WI38 (cell line): ENCODE measurements at regions not wholly inside any gene's neighbourhood (a gene's known extent, or its start where the extent isn't known, plus 50 kb on each side); places are given as distances from the start of the nearest gene placed in this dataset.
A peak's percentile ranks its signal among the peaks of the same experiment; 100 is the strongest.
"Not testable (repeated sequence)": the region's sequence is repeated elsewhere in the genome, so short reads cannot be mapped to it uniquely, and the experiment has no call there.

Experiments used
- H3K4me3 ChIP-seq: 2 replicates; pipeline ENCODE4 v1.5.1; 2011; ENCODE audit warnings: low read depth, mild to moderate bottlenecking, control low read depth, low read length
- TF ChIP-seq, protein P1 (sequence below): IDR thresholded peaks from 2 replicates; pipeline ENCODE4 v1.5.1; 2012; ENCODE audit warnings: low read depth, mild to moderate bottlenecking, control low read depth, low read length

DNA sequence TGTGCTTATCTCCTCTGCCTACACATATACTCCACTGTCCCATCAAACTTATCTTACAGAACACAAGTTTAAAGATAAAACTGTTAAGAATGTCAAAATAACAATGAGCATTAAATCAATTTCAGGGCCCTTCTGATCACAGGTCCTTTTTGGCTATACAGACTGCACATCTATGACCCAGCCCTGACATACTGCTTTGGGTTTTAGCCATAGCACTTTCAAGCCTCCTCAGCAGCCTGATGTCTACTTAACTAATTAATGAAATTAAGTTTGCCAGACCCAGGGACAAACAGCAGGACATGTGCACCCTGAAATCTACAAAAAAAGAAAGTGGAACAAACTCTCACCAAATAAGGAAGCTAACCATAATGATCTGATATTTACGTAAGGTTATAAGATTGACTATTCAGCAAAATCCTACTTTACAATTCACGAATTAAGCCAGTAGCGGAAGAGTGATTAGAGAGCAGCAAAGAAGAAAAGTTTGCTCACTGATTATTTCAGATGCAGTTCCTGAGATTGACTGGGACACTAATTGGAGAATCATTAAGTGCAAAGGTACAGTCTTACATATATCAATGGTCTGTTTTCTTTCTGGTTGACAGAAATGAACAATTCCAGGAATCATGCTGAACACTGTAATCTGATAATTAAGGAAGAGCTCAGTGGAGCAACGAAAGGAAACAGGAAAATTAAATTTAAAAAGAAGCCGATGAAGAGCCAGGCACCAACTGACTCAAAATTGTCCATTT, 669.3 kb upstream of the LRRN3 start:
- H3K4me3 ChIP-seq, result no peak overlapping the region
- TF ChIP-seq, protein P1, sequence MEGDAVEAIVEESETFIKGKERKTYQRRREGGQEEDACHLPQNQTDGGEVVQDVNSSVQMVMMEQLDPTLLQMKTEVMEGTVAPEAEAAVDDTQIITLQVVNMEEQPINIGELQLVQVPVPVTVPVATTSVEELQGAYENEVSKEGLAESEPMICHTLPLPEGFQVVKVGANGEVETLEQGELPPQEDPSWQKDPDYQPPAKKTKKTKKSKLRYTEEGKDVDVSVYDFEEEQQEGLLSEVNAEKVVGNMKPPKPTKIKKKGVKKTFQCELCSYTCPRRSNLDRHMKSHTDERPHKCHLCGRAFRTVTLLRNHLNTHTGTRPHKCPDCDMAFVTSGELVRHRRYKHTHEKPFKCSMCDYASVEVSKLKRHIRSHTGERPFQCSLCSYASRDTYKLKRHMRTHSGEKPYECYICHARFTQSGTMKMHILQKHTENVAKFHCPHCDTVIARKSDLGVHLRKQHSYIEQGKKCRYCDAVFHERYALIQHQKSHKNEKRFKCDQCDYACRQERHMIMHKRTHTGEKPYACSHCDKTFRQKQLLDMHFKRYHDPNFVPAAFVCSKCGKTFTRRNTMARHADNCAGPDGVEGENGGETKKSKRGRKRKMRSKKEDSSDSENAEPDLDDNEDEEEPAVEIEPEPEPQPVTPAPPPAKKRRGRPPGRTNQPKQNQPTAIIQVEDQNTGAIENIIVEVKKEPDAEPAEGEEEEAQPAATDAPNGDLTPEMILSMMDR, result no peak

DNA sequence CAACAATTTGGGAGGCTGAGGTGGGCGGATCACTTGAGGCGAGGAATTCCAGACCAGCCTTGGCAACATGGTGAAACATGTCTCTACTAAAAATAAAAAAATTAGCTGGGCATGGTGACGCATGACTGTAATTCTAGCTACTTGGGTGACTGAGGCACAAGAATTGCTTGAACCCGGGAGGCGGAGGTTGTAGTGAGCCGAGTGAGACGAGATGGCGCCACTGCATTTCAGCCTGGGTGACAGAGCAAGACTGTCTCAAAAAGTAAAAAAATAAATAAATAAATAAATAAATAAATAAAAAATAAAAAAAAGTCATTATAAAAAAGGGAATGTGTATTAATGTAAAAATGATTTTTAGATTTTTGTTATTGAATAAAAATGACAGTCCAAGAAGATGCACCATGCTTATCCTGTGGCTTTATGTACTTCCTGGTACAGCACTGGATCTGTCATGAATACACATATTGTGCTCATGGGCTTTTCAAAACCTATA, 658.8 kb upstream of the LRRN3 start:
- H3K4me3 ChIP-seq, result no peak overlapping the region
- TF ChIP-seq, protein P1, result no peak

- not testable (repeated sequence) for H3K4me3 ChIP-seq
Measured at GRCh38 chr7:110438926-110439325, 652.0 kb upstream of the LRRN3 start.

DNA sequence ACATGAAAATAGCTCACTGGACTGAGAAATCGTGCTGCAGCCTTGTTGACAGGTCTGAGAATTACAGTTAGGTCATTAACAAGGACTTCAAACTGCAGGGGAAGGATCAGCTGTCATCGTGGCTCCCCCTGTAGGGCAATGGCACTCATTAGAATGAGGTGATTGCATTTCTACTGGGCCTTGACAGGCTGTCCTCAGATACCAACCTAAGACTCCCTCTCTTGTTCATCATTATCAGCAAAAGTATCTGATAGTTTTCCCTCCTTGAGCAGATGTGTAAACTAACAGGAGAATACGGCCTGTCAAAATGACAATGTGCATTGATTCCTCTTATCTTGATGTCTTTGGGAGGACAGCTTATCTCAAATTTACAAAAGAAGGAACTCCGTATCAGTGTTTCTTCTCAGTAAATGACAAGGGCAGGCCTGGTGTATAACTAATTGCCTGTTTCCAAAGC, 648.5 kb upstream of the LRRN3 start:
- no peak overlapping the region for H3K4me3 ChIP-seq

GRCh38 chr7:110446658-110447057, 644.3 kb upstream of the LRRN3 start:
- no peak overlapping the region for H3K4me3 ChIP-seq
- TF ChIP-seq, protein P1, result no peak

More for the DNA sequence above, 648.5 kb upstream of the LRRN3 start:
- TF ChIP-seq, protein P1, result peak; percentile 50

- H3K4me3 ChIP-seq, result no peak overlapping the region
- TF ChIP-seq, protein P1, result no peak
Measured at GRCh38 chr7:110448918-110449317, 642.0 kb upstream of the LRRN3 start.

- TF ChIP-seq, protein P1, result no peak
- H3K4me3 ChIP-seq, result no peak overlapping the region
Measured at GRCh38 chr7:110454713-110455112, 636.2 kb upstream of the LRRN3 start.
